K562 (cell line): ENCODE measurements at regions not wholly inside any gene's neighbourhood (a gene's known extent, or its start where the extent isn't known, plus 50 kb on each side); places are given as distances from the start of the nearest gene placed in this dataset.

Experiments used
- EZH2 ChIP-seq: IDR thresholded peaks from 2 replicates; pipeline ENCODE4 v1.6.1; 2012; ENCODE audit warnings: low read depth, mild to moderate bottlenecking, inconsistent platforms, low read length, borderline replicate concordance
- IRF2 ChIP-seq: sonication (generic); formaldehyde crosslinking; IDR thresholded peaks from 2 replicates; pipeline ENCODE4 v1.8.1; 2022; ENCODE audit warnings: mild to moderate bottlenecking, missing genetic modification reagents
- LARP7 ChIP-seq: fragments of 450-650 bp; IDR thresholded peaks from 2 replicates; pipeline ENCODE4 v1.6.1; 2016
- PTBP1 ChIP-seq: fragments of 200-400 bp; formaldehyde crosslinking; IDR thresholded peaks from 2 replicates; pipeline ENCODE4 v1.6.1; 2017; ENCODE audit warnings: low read depth, low read length
- SIN3A ChIP-seq, 2 experiments: fragments of 150-350 bp in 1 of 2; IDR thresholded peaks; 2 replicates each; pipeline ENCODE4 v1.6.1; 2011 to 2016; ENCODE audit warnings: borderline replicate concordance in 2 of 2, low read depth in 2 of 2, low read length in 2 of 2, mild to moderate bottlenecking in 2 of 2, moderate library complexity in 2 of 2; ENCODE audit not compliant: control insufficient read depth in 1 of 2
- ZBTB8A ChIP-seq: fragments of 450-650 bp; IDR thresholded peaks from 2 replicates; pipeline ENCODE4 v1.6.1; 2018; ENCODE audit warnings: mild to moderate bottlenecking, moderate library complexity; ENCODE audit not compliant: partially characterized antibody
- ZNF280B ChIP-seq: fragments of 250-450 bp; sonication (Bioruptor Pico); IDR thresholded peaks from 2 replicates; pipeline ENCODE4 v1.5.1; 2021; ENCODE audit warnings: mild to moderate bottlenecking

- TF ChIP-seq SIN3A (IDR thresholded peaks at IDR 0.05; ENCODE audit: borderline replicate concordance in 2 of 2, control insufficient read depth in 1 of 2, low read depth in 2 of 2, low read length in 2 of 2) (no peak), ZBTB8A (no peak), IRF2 (CRISPR knock-in tag) (no peak), ZNF280B (CRISPR knock-in tag) (no peak), PTBP1 (no peak), EZH2 (no peak), LARP7 (no peak)
Observed at GRCh38 chr22:48054596-48054995, 1292.1 kb downstream of the TBC1D22A start.
